NCI-H187 (cell line): ENCODE measurements at regions not wholly inside any gene's neighbourhood (a gene's known extent, or its start where the extent isn't known, plus 50 kb on each side); places are given as distances from the start of the nearest gene placed in this dataset.

ENCODE experiments used
- DNase-seq, 2 experiments: peaks; one replicate each; lab custom pipeline; 2025; lab: John Stamatoyannopoulos, UW

DNA sequence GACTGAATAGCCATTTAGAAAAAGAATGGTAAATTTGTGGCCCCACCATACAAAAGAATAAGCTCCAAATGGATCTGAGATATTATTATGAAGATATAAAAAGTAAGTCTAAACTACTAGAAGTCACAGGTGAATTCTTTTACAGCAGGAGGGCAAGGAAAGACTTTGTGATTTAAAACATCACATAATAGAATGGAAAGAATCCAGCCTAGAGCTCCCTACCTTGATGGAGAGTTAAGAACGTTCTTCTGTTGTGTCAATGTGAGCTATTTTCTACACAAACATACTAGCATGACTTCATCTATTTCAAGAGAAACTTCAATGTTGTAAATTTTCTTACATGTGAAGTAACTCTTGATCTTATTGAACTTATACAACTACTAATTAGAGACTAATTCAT, 100.0 kb upstream of the NRSN1 start:
- no peak for DNase-seq

DNA sequence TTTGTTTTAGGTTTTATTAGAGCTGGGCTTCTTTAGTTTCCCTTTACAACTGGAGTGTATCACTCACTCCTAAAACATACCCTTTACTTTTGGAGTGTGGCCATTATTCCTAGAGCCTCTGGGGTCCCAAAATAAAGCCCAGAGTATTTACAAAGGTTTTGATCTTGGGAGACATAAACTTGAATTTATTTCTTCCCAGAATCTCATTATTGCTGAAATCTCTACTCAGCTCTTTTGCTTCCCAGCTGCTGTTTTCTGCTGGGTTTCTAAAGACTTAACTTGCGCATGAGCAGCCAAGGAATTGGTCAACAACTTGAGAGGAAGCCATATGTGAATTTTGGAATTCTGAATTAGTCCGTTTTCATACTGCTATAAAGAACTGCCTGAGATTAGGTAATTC, 94.5 kb upstream of the NRSN1 start:
- no peak for DNase-seq

DNA sequence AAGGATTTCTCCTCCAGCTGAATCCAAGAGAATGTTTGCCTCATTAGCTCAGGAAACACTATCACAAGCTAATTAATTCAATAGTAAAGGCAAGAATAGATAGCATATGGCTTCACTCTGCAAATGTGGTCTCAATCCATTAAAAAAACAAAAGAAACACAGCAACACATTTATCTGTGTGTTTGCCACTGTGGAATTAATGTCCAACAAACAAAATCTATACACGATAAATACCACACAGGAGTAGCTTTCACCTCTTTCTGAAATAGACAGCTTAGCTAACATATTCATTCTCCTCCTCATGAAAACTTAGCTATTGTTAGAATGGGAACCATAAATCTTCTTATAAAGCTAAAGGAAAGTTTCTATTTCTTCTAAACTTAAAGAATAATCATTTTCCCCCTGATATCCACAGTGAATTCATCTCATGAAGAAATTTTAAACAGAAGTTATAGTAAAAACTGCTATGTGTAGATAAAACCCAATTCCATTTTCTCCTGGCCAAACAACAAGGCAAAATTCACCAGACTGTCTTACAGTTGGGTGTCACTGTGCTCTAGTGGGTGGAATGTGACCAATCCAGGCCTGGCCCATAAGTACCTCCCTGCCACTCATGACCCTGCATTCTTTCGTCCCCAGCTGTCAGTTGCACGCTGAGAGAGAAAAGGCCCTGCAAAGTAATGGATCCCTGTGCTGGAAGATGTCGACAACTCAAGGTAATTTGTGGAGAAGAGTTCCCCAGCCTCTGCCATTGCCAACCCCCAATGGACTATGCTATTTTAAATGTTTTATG, 92.9 kb upstream of the NRSN1 start:
- no peak for DNase-seq

DNA sequence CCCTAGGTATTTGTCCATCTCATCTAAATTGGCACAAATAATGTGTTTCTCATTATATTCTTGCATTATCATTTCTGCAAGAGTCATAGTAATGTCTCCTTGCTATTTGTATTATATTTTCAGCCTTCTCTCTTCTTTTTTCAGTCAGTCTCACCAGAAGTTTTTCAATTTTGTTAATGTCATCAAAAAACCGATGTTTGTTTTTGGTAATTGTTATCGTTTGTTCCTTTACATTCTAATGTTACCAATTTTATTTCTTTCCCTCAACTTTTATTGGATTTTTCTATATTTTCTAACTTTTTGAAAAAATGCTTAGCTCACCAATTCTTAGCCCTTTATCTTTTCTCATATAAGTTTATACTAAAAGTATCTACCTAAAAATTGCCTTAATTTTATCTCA, 82.2 kb upstream of the NRSN1 start:
- DNase-seq = no peak

DNA sequence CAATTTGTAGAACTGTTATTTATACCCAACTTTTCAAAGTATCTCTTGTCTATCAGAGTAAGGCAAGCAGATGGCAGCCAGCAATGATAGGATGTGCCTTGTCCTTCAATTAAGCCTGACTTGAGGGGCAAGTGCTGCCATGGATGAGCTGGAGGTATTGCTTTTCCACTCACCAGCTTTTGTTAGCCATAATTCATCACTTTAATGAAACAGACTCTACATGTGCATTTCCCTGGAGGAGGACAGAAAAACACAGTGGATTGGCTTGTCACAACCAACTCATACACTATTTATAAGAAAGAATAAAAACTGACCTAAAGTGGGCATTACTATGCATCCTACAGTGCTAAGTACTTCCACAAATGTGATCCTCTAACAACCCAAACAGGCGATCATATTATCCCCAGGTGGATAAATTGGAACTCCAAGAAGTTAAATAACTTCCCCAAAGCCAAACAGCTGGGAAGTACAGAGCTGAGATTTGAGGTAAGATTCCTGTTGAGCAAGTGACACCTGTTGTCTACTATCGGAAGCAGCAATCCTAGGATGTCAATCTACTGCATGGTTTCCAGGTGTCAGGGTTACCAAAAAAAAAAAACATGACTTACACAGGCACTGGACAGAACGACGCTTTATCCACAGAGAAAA, 73.9 kb upstream of the NRSN1 start:
- DNase-seq = no peak

DNA sequence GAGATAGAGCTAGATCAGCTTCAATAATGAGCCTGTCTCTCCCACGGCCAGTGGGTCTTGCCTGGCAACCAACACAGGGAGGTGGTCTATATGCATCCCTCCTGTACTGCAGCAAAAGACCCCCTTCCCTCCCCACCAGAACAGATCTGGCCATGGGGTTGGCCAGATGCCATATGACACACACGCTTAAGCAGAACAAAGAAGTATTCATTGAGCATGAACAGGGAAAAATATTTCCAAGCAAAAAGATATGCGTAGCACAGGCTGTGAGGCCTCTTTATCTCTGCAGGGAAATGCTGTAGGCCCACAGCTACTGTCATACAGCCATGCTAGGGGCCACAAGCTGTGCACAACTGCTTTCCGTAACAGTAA, 73.4 kb upstream of the NRSN1 start:
- no peak for DNase-seq

DNA sequence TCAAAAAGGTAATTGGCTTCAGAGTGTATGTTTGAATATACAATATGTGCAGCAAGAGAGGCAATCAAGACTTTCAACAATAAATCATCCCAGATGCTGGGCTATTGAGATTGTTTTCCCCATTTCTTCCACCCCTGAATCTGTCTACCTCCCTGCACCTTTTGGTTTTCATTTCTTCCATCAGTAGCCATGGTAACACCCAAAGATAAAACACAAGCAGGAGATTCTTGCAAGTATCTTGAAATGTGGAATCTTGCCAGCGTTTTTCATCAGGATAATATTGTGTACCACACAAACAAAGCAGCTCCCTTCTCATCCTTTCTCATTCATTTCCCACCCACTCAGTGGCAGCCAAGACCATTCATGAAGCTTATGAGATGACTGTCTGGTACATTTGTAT, 73.0 kb upstream of the NRSN1 start:
- DNase-seq = no peak

DNA sequence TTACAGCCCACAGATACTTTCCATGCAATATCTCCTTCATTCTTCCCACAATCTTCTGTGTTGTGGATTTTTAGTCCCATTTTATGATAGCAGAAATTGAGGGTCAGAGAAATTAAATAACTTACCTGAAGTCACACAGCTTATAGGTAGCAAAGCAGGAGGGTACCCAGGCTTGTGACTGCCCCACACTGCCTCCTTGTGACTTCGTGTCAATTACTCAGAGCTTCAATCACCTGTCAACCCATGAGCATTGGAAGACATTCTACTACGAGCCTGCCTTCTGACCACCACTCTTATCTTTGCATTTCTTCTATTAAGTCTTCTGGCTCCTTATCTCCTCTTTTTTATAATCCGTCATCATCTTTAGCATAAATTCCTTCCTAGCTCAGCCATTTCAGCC, 71.6 kb upstream of the NRSN1 start:
- DNase-seq = no peak

DNA sequence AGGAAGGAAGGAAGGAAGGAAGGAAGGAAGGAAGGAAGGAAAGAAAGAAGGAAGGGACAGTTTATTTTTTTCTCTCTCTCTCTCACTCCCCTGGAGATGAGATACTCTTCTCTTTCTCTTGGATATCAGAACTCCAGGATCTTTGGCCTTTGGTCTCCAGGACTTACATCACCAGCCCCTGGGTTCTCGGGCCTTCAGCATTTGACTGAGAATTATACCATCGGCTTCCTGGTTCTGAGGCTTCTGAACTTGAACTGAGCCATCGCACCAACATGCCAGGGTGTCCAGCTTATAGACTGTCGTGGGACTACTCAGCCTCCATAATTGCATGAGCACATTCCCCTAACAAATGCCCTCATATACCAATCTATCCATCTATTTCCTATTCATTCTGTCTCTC, 69.4 kb upstream of the NRSN1 start:
- no peak for DNase-seq

DNA sequence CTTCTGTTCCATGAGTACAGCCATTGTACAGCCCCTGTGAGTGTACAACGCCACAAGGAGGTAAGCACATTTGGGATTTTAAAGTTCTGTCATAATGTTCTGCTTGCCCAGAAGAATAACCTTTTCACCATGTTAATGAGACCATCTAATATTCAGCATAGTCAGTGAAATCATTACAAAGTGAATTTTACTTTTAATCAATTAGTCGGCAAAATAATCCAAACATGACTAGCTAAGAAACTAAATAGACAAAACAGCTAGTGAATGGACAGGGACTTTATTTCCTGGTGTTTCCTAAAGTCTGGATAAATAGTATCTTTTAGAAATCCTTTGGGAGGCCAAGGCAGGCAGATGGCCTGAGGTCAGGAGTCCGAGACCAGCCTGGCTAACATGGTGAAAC, 69.0 kb upstream of the NRSN1 start:
- DNase-seq = no peak

DNA sequence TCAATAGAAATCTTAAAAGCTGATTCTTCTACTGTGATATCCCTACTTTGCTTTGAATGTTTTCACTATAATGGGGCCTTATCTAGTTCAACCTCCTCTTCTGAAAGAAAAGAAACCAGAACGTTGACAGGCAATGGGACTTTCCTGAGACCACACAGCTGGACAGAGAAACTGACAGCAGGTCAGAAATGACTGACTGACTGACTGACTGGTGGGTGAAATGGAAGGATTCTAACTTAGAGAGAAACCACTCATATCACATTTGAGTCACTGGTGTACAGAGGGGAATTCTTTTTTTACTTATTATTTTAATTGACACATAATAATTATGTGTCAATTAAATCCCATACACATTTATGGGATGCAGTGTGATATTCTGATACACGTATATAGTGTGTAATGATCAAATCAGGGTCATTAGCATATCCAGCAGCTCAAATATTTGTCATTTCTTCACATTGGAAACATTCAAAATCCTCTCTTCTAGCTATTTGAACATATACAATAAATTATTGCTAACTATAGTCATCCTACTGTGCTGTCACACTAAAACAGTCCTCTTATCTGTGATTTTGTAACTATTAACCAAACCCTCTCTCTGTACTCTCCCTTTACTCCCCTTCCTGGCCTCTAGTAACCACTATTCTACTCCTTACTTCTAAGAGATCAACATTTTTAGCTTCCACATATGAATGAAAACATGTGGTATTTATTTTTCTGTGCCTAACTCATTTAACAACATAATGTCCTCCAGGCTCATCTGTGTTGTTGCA, 64.8 kb upstream of the NRSN1 start:
- DNase-seq = no peak

DNA sequence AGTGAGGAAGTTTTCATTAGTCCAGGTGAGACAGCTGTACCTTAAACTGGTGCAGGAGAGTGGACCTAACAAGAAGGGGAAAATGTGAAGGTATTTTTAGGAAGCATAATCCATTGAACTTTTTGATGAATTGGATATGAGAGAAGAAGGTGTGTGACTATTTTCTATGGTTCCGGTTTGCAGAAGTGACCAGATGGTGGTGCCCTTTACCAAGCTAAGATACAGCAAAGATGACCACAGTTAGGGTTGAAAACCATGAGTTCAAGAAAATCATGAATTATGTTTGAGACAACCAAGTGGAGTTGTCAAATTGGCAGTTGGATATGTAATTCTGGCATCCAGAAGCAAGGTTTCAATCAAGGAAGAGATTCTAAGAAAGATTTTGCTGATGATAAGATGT, 61.9 kb upstream of the NRSN1 start:
- peak in 1 of 2 experiments; percentile 17 for DNase-seq

DNA sequence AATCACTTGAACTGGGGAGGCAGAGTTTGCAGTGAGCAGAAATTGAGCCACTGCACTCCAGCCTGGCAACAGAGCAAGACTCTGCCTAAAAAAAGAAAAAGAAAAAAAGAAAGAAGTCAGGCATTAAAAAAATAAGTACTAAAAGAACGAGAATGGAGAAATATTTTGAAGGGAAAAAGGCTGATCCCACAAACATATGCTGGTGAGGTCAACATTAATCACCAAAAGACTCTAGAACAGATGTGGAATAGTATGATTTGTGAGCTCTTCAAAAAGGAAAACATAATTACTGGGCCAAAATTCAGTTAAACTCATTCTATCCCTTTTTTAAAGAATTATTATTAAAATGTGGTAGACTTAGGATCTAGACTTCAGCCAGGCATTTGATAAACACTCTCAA, 61.2 kb upstream of the NRSN1 start:
- DNase-seq = no peak

DNA sequence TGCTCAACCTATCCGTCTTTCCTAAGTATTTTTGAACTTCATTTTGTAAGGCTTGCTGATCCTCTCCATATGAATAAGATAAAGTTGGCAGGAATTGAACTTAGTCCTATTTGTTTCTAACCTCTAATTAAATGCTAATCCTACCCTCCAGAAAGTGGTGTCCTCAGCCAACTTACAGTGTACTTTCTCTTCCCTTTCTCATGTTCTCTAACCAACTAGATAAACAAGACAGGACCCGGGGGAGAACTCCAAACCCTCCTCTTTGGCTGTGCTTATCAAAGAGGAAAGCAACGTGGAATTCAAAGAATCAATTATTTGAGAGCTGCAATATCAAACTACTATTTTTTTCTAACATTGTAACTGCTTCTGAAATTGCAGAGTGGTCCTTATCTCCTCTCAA, 56.5 kb upstream of the NRSN1 start:
- DNase-seq = peak in 1 of 2 experiments; percentile 49

DNA sequence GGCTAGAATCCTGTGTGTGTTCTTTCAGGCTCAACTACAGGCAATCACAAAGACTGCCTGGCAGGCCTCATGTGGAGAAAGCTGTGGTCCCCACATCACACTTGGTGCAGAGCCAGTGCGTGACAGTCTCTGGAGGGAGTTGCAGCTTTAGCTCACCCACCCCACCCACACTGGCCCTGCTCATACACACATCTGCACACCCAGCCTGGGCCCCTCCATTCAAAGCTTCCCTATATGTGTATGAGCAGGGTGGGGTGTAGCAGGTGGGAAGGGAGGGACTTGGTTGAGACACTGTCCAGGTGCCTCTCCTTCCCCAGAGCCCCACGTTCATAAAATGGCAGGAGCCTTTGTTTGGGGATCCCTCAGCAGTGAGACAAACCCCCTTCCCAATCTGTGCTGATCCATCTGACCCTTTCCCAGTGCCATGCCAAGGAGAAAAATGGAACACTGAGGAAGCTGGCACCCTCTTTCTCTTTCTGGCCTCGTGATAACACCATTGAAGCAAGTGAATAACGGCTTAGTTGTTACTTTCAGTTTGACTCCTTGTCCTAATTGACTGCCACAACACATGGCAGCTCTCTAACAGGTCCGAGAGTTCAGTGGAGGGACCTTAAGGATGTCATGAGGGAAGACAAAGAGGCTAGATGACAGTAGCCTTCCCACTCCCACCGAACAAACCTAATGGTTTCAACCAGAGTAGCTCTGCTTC, 53.8 kb upstream of the NRSN1 start:
- no peak for DNase-seq

DNA sequence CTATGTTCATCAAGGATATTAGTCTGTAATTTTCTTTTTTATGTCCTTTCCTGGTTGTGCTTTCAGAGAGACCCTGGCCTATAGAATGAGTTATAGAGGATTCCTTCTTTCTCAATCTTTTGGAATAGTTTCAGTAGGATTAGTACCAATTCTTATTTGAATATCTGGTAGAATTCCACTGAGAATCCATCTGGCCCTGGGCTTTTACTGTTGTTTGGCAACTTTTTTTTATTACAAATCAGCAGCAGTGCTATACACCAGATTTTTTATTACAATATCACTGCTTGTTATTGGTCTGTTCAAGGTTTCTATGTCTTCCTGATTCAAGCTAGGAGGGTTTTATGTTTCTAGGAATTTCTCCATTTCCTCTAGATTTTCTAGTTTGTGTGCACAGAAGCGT, 50.0 kb upstream of the NRSN1 start:
- no peak for DNase-seq
